Suppressor macrophage treated with lipopolysaccharide for 1 hour (primary cell): ENCODE measurements at regions not wholly inside any gene's neighbourhood (a gene's known extent, or its start where the extent isn't known, plus 50 kb on each side); places are given as distances from the start of the nearest gene placed in this dataset.

ENCODE experiments used
- DNase-seq, 3 donors: peaks; one replicate each; pipeline ENCODE4 v3.0.0-alpha.2; 2020 to 2022

DNA sequence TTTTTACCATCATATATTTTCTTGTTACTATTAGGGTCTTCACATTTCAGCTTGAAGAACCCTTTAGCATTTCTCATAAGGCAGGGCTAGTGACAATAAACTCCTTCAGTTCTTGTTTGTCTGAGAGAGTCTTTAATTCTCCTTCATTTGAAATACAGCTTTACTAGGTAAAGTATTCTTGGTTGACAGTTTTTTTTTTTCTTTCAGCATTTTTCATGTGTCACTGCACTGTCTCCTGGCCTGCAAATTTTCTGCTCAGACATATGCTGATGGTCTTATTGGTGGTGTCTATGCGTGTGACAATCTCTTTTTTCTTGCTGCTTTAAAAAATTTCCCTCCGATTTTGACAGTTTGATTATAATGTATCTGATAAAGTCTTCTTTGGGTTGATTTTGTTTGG is 399.9 kb downstream of the SH3GL2 start:
- DNase-seq, result no peak

DNA sequence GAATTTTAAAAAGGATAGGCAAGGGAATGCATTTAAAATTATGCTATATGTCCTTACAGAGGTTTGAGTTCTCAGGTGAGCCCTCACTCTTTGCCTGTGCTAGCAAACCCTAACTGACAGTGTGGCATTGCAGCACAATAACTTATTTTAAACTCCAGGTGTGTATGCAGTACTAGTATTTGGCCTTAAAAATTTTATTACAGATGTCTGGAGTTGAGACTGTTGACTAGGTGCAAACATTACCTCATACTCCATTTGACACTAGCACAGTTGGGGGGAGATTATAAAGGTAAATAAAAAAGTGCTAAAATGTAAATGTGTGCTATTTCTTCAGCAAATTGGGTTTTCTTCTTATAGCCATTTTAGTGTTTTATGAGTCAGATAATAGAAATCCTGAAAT is 407.7 kb downstream of the SH3GL2 start:
- DNase-seq, result no peak

DNA sequence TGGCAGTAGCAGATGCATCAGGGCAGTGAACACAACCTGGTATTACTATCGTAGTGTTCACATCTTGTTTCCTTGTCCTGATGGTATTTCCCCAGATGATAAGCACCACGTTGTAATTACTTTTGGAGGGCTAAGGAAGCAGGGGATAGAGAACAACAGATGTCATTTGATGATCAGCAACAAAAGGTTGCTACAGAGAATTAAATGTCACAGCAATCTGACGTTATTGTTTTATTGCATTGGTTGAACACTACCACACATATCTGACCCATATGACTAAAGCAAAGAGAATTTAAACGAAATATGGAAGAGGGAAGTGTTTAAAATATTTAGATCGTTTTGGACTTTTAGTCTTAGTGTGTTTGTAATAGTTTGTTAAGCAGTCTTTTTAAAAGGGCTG is 408.3 kb downstream of the SH3GL2 start:
- no peak for DNase-seq

DNA sequence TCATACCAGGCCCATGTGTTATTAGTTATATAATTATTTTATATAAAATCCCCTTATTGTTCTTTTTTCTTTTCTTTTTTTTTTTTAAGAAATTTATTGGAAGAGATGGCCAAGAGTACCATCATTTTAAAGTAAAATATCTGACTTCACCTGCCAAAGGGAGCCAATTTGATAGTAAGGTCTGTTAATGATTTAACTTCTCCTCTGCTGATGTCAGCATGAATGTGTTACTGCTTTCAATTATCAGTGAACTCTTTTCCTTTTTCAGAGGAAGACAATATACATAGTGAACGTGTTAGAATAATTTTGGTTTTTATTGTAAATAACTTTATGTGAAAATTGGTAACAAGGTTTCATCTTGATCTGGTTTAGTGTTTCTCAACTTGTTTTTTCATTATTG is 409.6 kb downstream of the SH3GL2 start:
- no peak for DNase-seq

DNA sequence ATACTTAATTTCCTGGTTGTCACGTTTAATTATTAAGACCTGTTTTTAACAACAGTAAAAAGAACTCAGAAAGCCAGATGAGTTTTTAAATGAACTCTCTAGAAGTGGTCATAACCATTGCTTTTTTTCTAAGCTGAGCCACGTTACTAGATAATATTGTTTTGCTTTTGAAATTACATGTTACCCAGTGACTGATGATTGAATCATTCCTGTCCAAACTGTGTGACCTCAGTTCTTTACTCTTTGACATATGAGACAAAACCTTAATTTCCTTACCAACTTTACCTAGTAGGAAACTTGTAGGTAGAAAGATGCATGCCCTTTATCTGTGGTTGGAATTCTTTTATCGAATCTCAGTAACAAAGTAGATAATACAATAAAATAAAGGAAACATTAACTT is 411.7 kb downstream of the SH3GL2 start:
- no peak for DNase-seq

DNA sequence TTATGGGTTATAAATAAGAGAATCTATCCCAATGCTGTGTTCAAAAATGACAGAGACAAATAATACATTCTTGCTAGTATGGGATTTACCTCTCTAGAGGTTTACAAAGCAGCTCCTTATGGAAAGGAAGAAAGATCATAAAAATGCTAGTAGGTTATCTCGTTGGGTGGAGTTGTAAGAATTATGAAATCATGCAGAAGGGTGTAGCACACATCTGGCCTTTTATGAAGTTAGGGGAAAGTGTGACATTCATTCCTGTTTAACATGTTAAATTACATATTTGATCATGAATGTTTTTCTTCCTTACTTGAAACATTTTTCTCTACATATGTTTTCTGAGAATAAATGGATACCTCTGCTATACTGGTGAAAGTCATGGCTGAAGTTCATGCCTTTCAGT is 414.2 kb downstream of the SH3GL2 start:
- DNase-seq, result no peak

DNA sequence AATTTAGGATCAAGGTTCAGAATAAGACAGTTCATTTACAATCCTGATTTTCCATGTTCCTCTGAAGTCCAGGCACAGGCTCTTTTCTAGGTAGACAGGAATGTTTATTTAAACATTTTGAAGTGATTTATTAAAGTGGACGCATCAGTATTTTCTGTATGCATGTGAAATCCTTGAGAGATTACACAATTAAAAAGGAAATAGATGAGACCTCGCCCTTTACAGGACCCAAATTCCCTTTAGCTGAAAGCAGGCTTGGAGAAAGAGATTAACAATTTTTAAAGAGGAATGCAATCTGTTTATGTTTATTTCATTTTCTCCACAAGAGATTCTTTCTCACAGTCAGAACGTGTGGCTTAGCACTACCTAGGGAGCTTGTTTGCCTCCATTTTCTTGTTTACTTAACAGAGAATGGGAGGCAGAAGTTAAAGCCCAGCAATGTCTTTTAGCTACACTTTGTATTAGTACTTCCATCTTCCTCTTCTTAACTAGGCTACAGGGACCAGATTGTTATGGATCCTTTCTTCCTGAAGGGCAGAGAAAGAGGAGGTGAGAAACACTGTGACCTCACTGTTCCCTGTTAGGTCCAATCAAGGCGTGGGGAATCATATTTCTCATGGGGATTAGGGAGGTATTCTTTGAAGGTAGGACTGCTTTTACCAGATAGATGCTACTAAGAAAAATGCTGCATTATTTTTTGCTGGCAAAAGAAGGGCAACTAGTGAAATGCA is 416.0 kb downstream of the SH3GL2 start:
- DNase-seq, result no peak

DNA sequence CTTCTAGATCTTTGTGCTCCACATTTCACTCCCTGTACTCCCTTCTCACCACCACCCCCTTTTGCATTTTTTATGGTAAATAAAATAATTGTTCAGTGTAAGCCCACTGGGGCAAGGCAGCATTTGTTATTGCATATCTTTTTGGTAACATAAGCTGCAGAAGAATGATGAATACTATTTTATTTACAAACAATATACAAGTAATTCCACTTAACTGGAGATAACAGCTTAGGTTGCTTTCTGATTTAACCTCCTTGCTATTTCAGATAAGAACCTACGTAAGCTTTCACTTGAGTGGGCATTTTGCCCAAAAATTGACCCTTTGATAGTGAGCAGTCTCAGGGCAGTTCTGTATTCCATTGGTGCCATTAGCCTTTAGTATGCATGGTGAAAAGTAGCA is 417.9 kb downstream of the SH3GL2 start:
- no peak for DNase-seq

DNA sequence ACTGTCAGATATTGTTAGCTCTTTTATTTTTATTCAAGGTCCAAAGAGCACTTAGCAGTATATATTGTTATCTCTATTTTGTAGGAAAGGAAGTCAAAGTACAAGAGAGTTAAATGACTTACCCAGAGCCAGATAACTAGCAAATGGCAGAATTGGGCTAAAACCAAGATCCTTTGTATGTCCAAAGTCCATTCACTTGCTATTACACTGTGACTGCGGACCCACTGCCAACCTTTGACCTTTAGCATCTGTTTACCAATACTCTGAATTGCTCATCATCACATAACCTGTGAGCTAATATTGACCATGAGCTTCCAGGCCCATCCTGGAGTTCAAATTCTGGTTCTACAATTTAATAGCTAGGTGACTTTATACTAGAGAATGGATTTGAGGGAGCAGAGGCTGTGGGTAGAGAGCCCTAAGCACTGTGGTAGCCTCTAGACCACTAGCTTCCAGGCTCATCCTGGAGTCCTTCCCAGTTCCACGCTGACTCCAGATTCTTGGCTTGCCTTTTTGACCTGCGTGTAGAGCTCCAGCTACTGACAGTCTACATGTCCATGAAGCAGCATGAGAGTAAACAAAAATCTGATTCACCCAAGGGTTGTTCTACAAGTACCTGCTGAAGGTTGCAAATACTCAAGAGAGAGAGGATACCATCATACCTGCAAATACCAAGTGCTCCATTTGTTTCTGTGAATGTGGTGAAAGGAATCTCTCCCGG is 424.0 kb downstream of the SH3GL2 start:
- no peak for DNase-seq

DNA sequence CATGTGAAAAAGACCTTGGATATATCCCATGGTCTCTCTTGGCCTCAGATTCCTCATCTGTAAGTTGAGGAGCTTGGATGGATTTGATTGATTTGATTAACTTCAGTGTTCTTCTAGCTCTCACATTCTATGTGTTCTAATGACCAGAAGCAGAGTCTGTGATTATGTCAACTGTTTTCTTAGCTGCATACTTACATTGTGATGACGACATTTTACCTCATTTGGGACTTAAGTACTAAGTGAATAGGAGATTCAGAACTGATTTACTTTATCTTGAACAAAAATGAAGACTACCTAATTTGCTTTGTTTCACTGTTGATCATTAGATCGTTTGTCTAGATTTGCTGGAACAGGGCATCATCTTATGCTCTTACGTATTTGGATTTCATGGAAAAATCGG is 427.7 kb downstream of the SH3GL2 start:
- no peak for DNase-seq

DNA sequence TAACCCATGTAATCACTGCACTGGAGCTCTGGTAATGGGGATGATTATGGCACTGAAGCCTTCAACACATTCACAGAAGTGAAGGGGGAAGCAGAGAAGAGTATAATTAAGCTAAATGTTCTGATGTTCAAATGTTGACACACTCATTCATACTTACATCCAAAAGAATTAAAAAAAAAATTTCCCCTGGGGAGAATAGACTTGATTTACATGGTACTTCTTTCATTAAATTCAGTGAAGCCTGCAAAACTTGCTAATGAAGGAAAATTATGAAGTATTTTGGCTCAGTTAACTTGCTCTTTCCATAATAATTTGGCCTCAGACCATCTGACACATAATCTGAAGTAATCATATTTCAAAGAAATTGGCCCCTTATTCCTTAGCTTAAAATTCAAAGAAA is 428.8 kb downstream of the SH3GL2 start:
- no peak for DNase-seq

DNA sequence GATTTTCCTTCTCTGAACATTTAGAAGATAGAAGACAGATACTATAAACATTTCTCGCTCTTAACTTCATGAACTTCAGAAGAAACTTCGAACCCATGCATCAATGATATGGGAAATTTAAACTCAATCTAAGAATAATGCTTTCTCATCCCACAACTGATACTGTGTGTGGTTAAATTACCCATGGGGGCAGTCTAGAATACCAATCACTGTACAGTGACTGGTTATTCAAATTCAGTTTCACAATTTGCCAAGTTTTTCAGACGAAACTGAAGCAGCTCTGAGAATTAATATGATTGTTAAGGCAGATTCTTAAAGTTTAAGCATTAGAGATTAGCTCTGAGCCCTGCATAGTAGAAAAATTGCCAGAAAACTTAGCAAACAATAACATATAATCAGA is 431.0 kb downstream of the SH3GL2 start:
- DNase-seq, result no peak

DNA sequence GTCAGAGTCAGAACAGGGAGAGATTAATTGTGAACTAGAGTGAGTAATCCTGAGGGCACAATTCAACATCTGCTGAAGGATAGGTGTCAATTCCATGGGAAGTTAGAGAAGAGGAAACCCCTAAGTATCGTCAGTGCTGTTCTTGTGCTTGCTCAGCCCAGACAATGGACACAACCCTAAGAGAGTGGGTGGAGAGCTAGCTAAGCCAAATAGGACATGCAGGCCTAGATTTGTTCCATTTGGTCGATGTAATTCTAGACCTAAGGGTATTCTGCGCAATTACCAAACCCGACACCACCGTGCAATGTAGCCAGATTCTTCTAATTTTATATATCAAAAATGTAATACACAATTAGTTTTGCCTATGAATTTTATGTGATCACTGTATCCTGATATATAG is 431.6 kb downstream of the SH3GL2 start:
- DNase-seq, result no peak

DNA sequence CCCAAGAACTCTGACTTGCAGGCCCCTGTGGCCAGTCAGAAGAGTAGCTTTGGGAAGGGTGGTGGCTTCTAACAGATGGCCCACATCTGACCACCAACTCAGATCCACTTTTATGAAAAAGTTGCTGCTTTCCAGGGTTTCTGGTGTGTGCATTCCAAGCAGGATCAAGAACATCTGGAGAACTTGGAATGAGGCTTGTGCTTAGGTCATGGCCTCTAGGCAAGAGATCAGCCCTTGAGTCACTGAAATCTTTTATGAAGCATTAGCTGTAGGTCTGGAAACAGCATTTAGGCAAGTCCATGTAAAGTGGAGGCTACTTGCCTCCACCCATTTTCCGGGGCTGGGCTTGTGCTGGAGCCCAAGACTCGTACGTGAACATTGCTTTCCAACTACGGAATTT is 433.3 kb downstream of the SH3GL2 start:
- DNase-seq, result no peak

DNA sequence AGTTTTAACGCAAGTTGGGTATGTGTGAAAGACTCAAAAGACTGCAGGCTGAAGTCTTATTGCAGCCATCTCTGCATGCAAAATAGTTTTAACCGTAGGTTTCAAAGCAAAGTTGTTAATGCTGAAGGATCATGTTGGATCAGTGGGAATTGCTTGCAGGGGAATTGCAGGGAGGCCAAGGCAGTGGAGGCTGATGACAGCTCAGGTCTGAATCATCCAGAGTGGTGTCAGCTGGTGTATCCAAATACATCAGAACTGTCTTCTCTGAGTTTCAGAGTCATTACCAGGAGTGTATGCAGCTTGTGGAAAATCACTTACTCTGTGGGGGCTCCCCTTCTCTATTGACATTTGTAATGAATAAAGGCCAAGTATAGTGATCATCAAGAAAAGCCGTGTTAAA is 435.7 kb downstream of the SH3GL2 start:
- no peak for DNase-seq

DNA sequence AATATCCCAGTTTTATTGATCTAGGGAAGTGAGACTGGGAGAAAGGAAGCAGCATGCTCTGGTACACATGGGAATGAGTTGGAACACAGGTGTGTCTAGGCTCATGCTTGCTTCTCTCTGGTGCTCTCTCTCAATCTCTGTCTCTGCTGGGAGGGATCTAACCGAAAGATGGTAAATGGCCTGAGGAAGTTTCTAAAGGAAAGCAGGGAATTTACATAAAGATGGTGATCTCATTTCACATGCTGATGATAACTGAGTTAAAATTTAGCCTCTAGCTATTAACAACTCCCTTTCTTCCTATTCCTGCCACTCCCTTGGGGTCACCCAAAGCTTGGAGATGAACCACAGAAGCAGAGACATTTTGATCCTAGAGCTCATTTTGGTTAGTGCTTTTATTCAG is 436.2 kb downstream of the SH3GL2 start:
- DNase-seq, result no peak

DNA sequence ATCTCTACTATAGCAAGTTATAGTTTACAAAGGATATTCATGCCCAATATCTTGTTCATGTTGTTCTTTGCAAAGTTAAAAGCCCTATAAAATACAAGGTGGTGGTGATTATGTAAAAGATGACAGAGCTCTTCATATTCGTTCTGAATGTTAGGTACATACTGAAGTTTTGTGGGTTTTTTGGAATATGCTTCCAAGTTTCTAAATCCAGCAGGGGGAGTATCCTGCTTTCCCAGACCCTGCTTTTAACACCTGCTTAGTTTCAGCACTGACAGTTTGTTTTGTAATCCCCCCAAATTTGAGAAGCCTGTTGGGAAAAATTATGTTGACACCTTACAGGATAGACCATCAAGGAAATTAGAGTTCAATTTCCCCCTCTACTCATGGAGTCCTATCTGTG is 438.3 kb downstream of the SH3GL2 start:
- DNase-seq, result no peak

DNA sequence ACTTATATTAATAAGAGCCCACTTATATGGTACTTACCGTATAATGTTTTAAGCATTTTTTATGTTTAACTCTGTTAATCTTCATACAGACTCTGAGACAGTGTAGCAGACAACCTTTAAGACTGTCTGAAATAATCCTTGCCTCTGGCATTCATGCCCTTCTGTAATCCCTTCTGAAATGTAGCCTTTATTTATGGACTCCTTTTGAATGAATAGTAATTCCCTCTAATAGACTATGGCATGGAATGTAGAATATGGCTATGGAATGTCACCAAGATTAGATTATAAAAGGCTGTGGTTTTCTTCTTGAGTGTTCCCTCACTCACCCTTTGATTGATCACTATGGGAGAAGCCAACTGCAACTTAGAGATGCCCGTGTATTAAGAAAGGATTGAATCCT is 439.4 kb downstream of the SH3GL2 start:
- DNase-seq, result no peak

DNA sequence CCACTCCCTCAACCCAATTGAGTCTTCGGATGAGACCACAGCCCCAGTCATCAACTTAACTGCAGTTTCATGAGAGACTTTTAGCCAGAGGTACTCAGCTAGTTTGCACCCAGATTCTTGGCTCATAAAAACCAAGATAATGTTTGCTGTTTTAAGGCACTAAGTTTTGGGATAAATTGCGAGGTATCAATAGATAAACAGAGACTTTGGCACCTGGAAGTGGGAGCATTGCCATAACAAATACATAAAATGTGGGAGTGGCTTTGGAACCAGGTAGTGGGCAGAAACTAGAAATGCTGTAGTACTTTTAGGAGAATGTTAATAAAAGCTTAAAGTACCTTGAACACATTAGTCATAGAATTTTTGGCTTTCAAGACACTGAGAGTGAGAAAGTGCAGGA is 439.8 kb downstream of the SH3GL2 start:
- DNase-seq, result no peak

DNA sequence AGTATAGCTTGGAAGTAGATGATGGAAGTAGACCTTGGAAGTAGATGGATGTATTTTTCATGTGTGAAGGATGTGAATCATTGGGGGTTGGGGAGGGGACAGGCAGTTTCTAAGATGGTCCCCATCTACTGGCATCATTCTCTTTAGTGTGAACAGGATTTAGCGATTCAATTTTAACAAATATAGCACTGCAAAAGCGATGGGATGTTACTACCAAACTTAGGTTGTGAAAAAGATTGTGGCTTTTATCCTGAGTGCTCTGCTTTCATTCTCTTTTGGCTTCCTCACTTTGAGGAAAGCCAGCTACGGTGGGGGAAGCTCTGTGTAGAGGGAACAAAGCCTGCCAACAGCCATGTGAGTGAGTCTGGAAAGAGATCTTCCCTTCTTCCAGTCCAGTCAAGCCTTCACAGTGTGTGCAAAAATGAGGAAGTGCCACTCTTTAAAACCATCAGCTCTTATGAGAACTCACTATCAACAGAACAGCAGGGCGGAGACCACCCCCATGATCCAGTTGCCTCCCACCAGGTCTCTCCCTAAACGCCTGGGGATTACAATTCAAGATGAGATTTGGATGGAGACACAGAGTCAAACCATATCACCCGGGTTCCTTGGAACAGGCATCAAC is 441.4 kb downstream of the SH3GL2 start:
- DNase-seq, result no peak

DNA sequence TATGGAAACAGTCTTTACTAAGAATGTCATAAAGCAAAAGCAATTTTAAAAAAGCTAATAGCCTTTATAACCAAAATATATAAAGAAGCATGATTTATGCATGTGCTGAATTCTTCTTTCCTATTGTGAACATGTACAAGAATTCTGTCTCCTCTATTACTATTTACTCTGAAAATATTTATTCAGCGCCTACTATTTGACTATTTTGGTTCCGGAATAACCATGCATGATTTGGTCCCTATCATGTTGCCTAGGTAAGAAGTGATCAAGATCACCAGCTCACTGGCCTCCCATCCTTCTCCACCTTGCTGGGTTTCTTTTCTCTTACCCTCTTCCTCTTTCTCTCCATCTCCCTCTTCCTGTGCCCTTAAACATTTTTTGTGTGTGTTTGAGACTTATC is 443.8 kb downstream of the SH3GL2 start:
- DNase-seq, result no peak

DNA sequence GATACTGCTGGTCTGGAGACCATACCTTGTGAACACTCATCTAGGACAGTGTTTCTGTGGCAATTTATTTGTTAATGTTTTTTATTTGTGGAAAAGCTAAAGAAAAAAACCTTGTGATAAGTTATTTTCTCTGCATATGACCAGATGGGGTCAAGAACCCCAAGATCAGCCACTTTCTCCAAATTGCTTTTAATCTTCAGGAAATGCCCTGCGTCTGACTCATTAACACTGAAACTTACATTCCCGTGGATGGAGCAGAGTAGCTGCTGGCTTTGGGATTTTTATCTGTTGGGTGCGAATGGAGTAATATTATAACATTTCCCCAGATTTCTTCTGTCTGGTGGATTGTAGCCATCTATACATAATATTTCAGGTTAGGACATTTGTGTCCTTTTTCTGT is 444.5 kb downstream of the SH3GL2 start:
- DNase-seq, result no peak

DNA sequence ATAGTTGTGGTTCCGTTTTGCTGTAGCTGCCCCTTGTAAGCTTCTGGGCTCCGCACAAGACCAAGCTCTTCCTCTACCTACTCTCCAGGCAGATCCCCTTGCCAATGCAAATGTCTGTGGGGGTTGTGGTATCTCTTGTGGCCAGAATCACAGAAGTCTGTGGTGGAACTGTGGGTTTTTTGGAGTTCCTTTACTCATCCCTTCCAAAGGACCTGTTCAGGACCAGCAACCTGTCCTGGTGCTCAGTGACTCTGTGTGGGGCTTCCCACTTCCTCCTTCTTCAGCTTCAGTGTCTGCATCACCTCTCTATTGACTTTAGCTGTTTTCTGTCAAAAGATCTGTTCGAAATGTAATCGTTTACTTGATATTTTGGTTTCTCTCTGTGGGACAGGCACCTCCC is 441.3 kb upstream of the ADAMTSL1 start:
- DNase-seq, result no peak

DNA sequence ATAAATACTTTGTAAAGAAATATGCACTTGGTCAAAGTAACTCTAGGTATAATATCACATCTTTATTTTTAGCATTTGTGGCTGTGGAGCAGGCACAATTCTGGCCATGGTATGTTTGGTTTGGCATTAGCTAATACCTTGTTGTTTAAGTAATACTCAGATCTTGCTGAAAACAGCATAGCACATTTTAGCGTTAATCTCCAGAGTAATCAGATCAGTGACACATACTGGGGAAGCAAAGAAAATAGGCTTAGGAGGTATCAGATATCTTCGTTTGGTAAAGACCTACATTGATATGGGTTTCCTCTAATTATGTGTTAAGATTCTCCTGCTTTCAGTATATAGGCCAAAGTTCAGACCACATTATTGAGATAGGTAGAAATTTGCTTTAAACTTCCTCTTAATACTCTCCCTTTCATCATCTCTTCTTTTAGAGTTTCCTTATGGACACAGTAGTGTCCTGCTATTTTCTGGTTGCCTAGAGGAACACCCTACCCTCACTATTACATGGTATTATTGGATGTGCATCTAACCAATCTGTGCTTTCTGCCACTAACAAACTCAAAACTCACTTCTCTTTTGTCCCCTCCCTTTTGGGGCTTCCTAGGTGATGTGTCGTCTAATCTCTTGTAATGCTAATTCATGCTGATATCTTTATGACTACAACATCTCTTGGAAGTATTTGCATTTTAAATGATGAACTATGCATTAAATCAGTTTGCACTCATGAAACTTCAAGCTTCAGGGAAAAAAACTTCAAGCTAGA is 437.3 kb upstream of the ADAMTSL1 start:
- no peak for DNase-seq
